Upper lobe of left lung (tissue), 6 donors: ENCODE measurements at regions not wholly inside any gene's neighbourhood (a gene's known extent, or its start where the extent isn't known, plus 50 kb on each side); places are given as distances from the start of the nearest gene placed in this dataset.
A peak's percentile ranks its signal among the peaks of the same experiment; 100 is the strongest.

Source experiments
- ATAC-seq, 2 donors: fragments of 200-7000 bp; cut with Tn5 transposase; one replicate each; pipeline ENCODE4 v1.9.1; 2022; ENCODE audit warnings: mild to moderate bottlenecking in 2 of 2, moderate library complexity in 2 of 2; ENCODE audit not compliant: low FRiP score in 2 of 2
- DNase-seq, 2 donors: peaks; one replicate each; pipeline ENCODE4 v3.0.0-alpha.2; 2019 to 2020
- H3K27ac ChIP-seq, 4 donors: fragments of 200-600 bp; sonication (generic); one replicate each; pipeline ENCODE4 v1.5.1; 2016 to 2019
- H3K27me3 ChIP-seq, 4 donors: fragments of 200-600 bp; sonication (generic); one replicate each; pipeline ENCODE4 v1.5.1; 2017 to 2019
- H3K36me3 ChIP-seq, 4 donors: fragments of 200-600 bp; sonication (generic); one replicate each; pipeline ENCODE4 v1.5.1; 2016 to 2019
- H3K4me1 ChIP-seq, 4 donors: fragments of 200-600 bp; sonication (generic); one replicate each; pipeline ENCODE4 v1.5.1; 2018 to 2019
- H3K4me3 ChIP-seq, 4 donors: fragments of 200-600 bp; sonication (generic); one replicate each; pipeline ENCODE4 v1.5.1; 2017 to 2019; ENCODE audit warnings: mild to moderate bottlenecking in 2 of 4, moderate library complexity in 1 of 4
- H3K9me3 ChIP-seq, 4 donors: fragments of 200-600 bp; sonication (generic); one replicate each; pipeline ENCODE4 v1.5.1; 2018 to 2019
- CTCF ChIP-seq, 6 experiments: fragments of 450-650 bp in 4 of 6; fragments of 200-600 bp in 2 of 6; sonication (generic) in 2 of 6; IDR thresholded peaks; one replicate each; pipeline ENCODE4 v1.5.1; 2016 to 2019; ENCODE audit warnings: antibody characterized with exemption in 6 of 6
- EP300 ChIP-seq, 4 donors: sonication (generic); formaldehyde crosslinking; IDR thresholded peaks; one replicate each; pipeline ENCODE4 v1.5.1; 2017; ENCODE audit warnings: antibody characterized with exemption in 4 of 4, control low read depth in 2 of 4
- POLR2A ChIP-seq, 4 donors: fragments of 450-650 bp; IDR thresholded peaks; one replicate each; pipeline ENCODE4 v1.5.1; 2016 to 2017; ENCODE audit warnings: antibody characterized with exemption in 4 of 4, mild to moderate bottlenecking in 2 of 4
- POLR2AphosphoS5 ChIP-seq, 2 donors: sonication (generic); formaldehyde crosslinking; IDR thresholded peaks; one replicate each; pipeline ENCODE4 v1.5.1; 2017; ENCODE audit warnings: antibody characterized with exemption in 2 of 2
- WGBS, 2 donors: methylation state at CpG; one replicate each; pipeline ENCODE4 v1.1.5; 2017 to 2018; 5-methylcytosine and 5-hydroxymethylcytosine counted together
- donor health status: DM: no; HTN: no; CAD: no; lungs with moderate emphysema.
- donor health status: DM: no; HTN: yes; CAD: no; lungs with severe emphysema.

- ATAC-seq (no peak), DNase-seq (no peak)
- no peak overlapping the region for H3K27ac ChIP-seq
- no peaks in the 10 kb centered on the region for H3K36me3 ChIP-seq
- 81 to 84% methylated on average over 4 of the region's 4 CpGs for WGBS, 2 donors
- no peak for TF ChIP-seq POLR2A (IDR thresholded peaks at IDR 0.05)
- no peak for TF ChIP-seq EP300 (IDR thresholded peaks at IDR 0.05)
- TF ChIP-seq POLR2AphosphoS5 (IDR thresholded peaks at IDR 0.05) = no peak
- TF ChIP-seq CTCF (IDR thresholded peaks at IDR 0.05) = no peak
- no peaks in the 10 kb centered on the region for H3K27me3 ChIP-seq
- no peak overlapping the region for H3K4me3 ChIP-seq
- H3K9me3 ChIP-seq = no peaks in the 10 kb centered on the region
- H3K4me1 ChIP-seq = peaks cover 5 to 8% (median 6%) of the 10 kb centered on the region in 4 donors
Measured at GRCh38 chr18:49698525-49699025, 114.8 kb downstream of the ACAA2 start.

- no peak overlapping the region for H3K4me3 ChIP-seq
- H3K27me3 ChIP-seq = no peaks in the 10 kb centered on the region
- ATAC-seq (peak; percentile 23 to 72), DNase-seq (no peak)
- H3K9me3 ChIP-seq = no peaks in the 10 kb centered on the region
- H3K36me3 ChIP-seq = no peaks in the 10 kb centered on the region
- peaks cover 5 to 8% (median 6%) of the 10 kb centered on the region in 4 donors for H3K4me1 ChIP-seq
- no peak for TF ChIP-seq POLR2AphosphoS5 (IDR thresholded peaks at IDR 0.05)
- TF ChIP-seq CTCF (IDR thresholded peaks at IDR 0.05) = no peak
- TF ChIP-seq EP300 (IDR thresholded peaks at IDR 0.05) = no peak
- no peak for TF ChIP-seq POLR2A (IDR thresholded peaks at IDR 0.05)
- no peak overlapping the region for H3K27ac ChIP-seq
- WGBS, 2 donors = 64 to 74% methylated on average over 7 of the region's 7 CpGs
Measured at GRCh38 chr18:49697757-49698524, 115.4 kb downstream of the ACAA2 start.

- TF ChIP-seq EP300 (IDR thresholded peaks at IDR 0.05) (no peak), POLR2AphosphoS5 (IDR thresholded peaks at IDR 0.05) (no peak), POLR2A (IDR thresholded peaks at IDR 0.05) (no peak), CTCF (IDR thresholded peaks at IDR 0.05) (no peak)
- no peak for ATAC-seq
- Histone ChIP-seq H3K4me1 (peaks cover 5 to 8% (median 6%) of the 10 kb centered on the region in 4 donors), H3K9me3 (no peaks in the 10 kb centered on the region), H3K4me3 (no peak overlapping the region), H3K27me3 (no peaks in the 10 kb centered on the region), H3K27ac (no peak overlapping the region), H3K36me3 (no peaks in the 10 kb centered on the region)
- 84 to 91% methylated on average over 4 of the region's 4 CpGs for WGBS, 2 donors
- no peak for DNase-seq
Measured at GRCh38 chr18:49697049-49697448, 116.3 kb downstream of the ACAA2 start.

GRCh38 chr18:49694402-49694801, 118.9 kb downstream of the ACAA2 start:
- Histone ChIP-seq H3K4me3 (no peak overlapping the region), H3K27ac (no peak overlapping the region), H3K9me3 (no peaks in the 10 kb centered on the region), H3K27me3 (no peaks in the 10 kb centered on the region), H3K36me3 (no peaks in the 10 kb centered on the region), H3K4me1 (peaks cover 12 to 18% (median 13%) of the 10 kb centered on the region in 4 donors)
- no peak for DNase-seq
- ATAC-seq = no peak
- WGBS, 2 donors = 86 to 88% methylated on average over 1 of the region's 1 CpG
- TF ChIP-seq EP300 (IDR thresholded peaks at IDR 0.05) (no peak), CTCF (IDR thresholded peaks at IDR 0.05) (no peak), POLR2A (IDR thresholded peaks at IDR 0.05) (no peak), POLR2AphosphoS5 (IDR thresholded peaks at IDR 0.05) (no peak)

- H3K4me1 ChIP-seq = peaks cover 12 to 18% (median 13%) of the 10 kb centered on the region in 4 donors
- TF ChIP-seq CTCF (IDR thresholded peaks at IDR 0.05) = no peak
- TF ChIP-seq POLR2AphosphoS5 (IDR thresholded peaks at IDR 0.05) = no peak
- TF ChIP-seq POLR2A (IDR thresholded peaks at IDR 0.05) = no peak
- no peak for TF ChIP-seq EP300 (IDR thresholded peaks at IDR 0.05)
- no peaks in the 10 kb centered on the region for H3K9me3 ChIP-seq
- DNase-seq (no peak), ATAC-seq (no peak)
- 79% methylated on average over 4 of the region's 4 CpGs for WGBS, 2 donors
- H3K27me3 ChIP-seq = no peaks in the 10 kb centered on the region
- no peaks in the 10 kb centered on the region for H3K36me3 ChIP-seq
- H3K4me3 ChIP-seq = no peak overlapping the region
- H3K27ac ChIP-seq = no peak overlapping the region
Measured at GRCh38 chr18:49693717-49694005, 119.7 kb downstream of the ACAA2 start.
